Large intestine (tissue), 3 donors: ENCODE measurements at regions not wholly inside any gene's neighbourhood (a gene's known extent, or its start where the extent isn't known, plus 50 kb on each side); places are given as distances from the start of the nearest gene placed in this dataset.
"Not testable (repeated sequence)": the region's sequence is repeated elsewhere in the genome, so short reads cannot be mapped to it uniquely, and the experiment has no call there.

ENCODE experiments used
- DNase-seq, 2 donors: peaks; one replicate each; pipeline versions ENCODE4 v3.0.0 to v3.0.0-alpha.2; 2013
- H3K27ac ChIP-seq: one replicate; pipeline ENCODE4 v1.5.1; 2013; ENCODE audit warnings: low read length
- H3K27me3 ChIP-seq: 2 replicates; pipeline ENCODE4 v1.6.1; 2013; ENCODE audit warnings: low read length; ENCODE audit not compliant: control insufficient read depth, insufficient read depth
- H3K36me3 ChIP-seq: 2 replicates; pipeline ENCODE4 v1.6.1; 2013; ENCODE audit warnings: low read length; ENCODE audit not compliant: control insufficient read depth, insufficient read depth
- H3K4me1 ChIP-seq: one replicate; pipeline ENCODE4 v1.6.1; 2013; ENCODE audit warnings: low read length; ENCODE audit not compliant: control insufficient read depth, insufficient read depth
- H3K4me3 ChIP-seq: one replicate; pipeline ENCODE4 v1.5.1; 2013; ENCODE audit warnings: low read length
- H3K9me3 ChIP-seq: one replicate; pipeline ENCODE4 v1.6.1; 2013; ENCODE audit warnings: mild to moderate bottlenecking, low read depth, low read length, moderate library complexity; ENCODE audit not compliant: control insufficient read depth
- WGBS: methylation state at CpG from one replicate; pipeline ENCODE4 v1.1.5; 2013; ENCODE audit warnings: low lambda C conversion rate; ENCODE audit not compliant: insufficient coverage; 5-methylcytosine and 5-hydroxymethylcytosine counted together

GRCh38 chr13:100787899-100788298, 113.3 kb upstream of the TMTC4 start:
- no peak overlapping the region for H3K27ac ChIP-seq
- H3K36me3 ChIP-seq = no peaks in the 10 kb centered on the region
- H3K27me3 ChIP-seq = no peaks in the 10 kb centered on the region
- DNase-seq = no peak
- WGBS = no CpG with 5 or more reads among the region's 1 CpG
- H3K9me3 ChIP-seq = no peaks in the 10 kb centered on the region
- H3K4me1 ChIP-seq = no peaks in the 10 kb centered on the region
- H3K4me3 ChIP-seq = no peak overlapping the region

GRCh38 chr13:100776686-100777085, 102.1 kb upstream of the TMTC4 start:
- no CpG with 5 or more reads among the region's 2 CpGs for WGBS

GRCh38 chr13:100773923-100774663, 99.5 kb upstream of the TMTC4 start:
- Histone ChIP-seq H3K27ac (no peak overlapping the region), H3K27me3 (no peaks in the 10 kb centered on the region), H3K9me3 (no peaks in the 10 kb centered on the region), H3K36me3 (no peaks in the 10 kb centered on the region), H3K4me1 (no peaks in the 10 kb centered on the region), H3K4me3 (no peak overlapping the region)
- no CpG with 5 or more reads among the region's 13 CpGs for WGBS
- DNase-seq = no peak

More at GRCh38 chr13:100776686-100777085, 102.1 kb upstream of the TMTC4 start:
- H3K27me3 ChIP-seq, H3K36me3 ChIP-seq, H3K4me1 ChIP-seq, H3K27ac ChIP-seq, H3K4me3 ChIP-seq, H3K9me3 ChIP-seq, DNase-seq: not testable (repeated sequence)

- Histone ChIP-seq H3K36me3 (no peaks in the 10 kb centered on the region), H3K27ac (no peak overlapping the region), H3K9me3 (no peaks in the 10 kb centered on the region), H3K4me3 (no peak overlapping the region), H3K4me1 (no peaks in the 10 kb centered on the region), H3K27me3 (no peaks in the 10 kb centered on the region)
- no CpG with 5 or more reads among the region's 3 CpGs for WGBS
- DNase-seq = no peak
Measured at GRCh38 chr13:100773429-100773828, 98.8 kb upstream of the TMTC4 start.

GRCh38 chr13:100767192-100767591, 92.6 kb upstream of the TMTC4 start:
- H3K4me1 ChIP-seq = no peaks in the 10 kb centered on the region
- H3K27ac ChIP-seq = no peak overlapping the region
- no peak overlapping the region for H3K4me3 ChIP-seq
- H3K36me3 ChIP-seq = no peaks in the 10 kb centered on the region
- no peaks in the 10 kb centered on the region for H3K9me3 ChIP-seq
- no peak for DNase-seq
- no peaks in the 10 kb centered on the region for H3K27me3 ChIP-seq
- WGBS = 88% methylated on average over 1 of the region's 2 CpGs

- not testable (repeated sequence) for H3K4me3 ChIP-seq, H3K9me3 ChIP-seq, H3K27me3 ChIP-seq, H3K36me3 ChIP-seq, DNase-seq, H3K27ac ChIP-seq, H3K4me1 ChIP-seq
- no CpG with 5 or more reads among the region's 4 CpGs for WGBS
Measured at GRCh38 chr13:100766570-100766969, 92.0 kb upstream of the TMTC4 start.

- Histone ChIP-seq H3K27me3 (no peaks in the 10 kb centered on the region), H3K27ac (no peak overlapping the region), H3K36me3 (no peaks in the 10 kb centered on the region), H3K4me3 (no peak overlapping the region), H3K4me1 (no peaks in the 10 kb centered on the region), H3K9me3 (no peaks in the 10 kb centered on the region)
- DNase-seq = no peak
- WGBS = no CpG with 5 or more reads among the region's 9 CpGs
Measured at GRCh38 chr13:100764937-100765336, 90.3 kb upstream of the TMTC4 start.

- WGBS = 100% methylated on average over 1 of the region's 22 CpGs
- H3K27ac ChIP-seq, H3K4me3 ChIP-seq, H3K27me3 ChIP-seq, H3K4me1 ChIP-seq, DNase-seq, H3K9me3 ChIP-seq, H3K36me3 ChIP-seq: not testable (repeated sequence)
Measured at GRCh38 chr13:100762126-100762525, 87.5 kb upstream of the TMTC4 start.

- no CpG with 5 or more reads among the region's 1 CpG for WGBS
- Histone ChIP-seq H3K4me3 (no peak overlapping the region), H3K4me1 (no peaks in the 10 kb centered on the region), H3K36me3 (no peaks in the 10 kb centered on the region), H3K27me3 (no peaks in the 10 kb centered on the region), H3K9me3 (no peaks in the 10 kb centered on the region), H3K27ac (no peak overlapping the region)
- no peak for DNase-seq
Measured at GRCh38 chr13:100755891-100756290, 81.3 kb upstream of the TMTC4 start.

- Histone ChIP-seq H3K36me3 (no peaks in the 10 kb centered on the region), H3K4me1 (no peaks in the 10 kb centered on the region), H3K4me3 (no peak overlapping the region), H3K27ac (no peak overlapping the region), H3K9me3 (no peaks in the 10 kb centered on the region), H3K27me3 (no peaks in the 10 kb centered on the region)
- DNase-seq = no peak
- no CpG with 5 or more reads among the region's 5 CpGs for WGBS
Measured at GRCh38 chr13:100754459-100754858, 79.9 kb upstream of the TMTC4 start.

- Histone ChIP-seq H3K27ac (no peak overlapping the region), H3K4me1 (no peaks in the 10 kb centered on the region), H3K27me3 (no peaks in the 10 kb centered on the region), H3K9me3 (no peaks in the 10 kb centered on the region), H3K36me3 (no peaks in the 10 kb centered on the region), H3K4me3 (no peak overlapping the region)
- no CpG with 5 or more reads among the region's 4 CpGs for WGBS
- DNase-seq = no peak
Measured at GRCh38 chr13:100753376-100753775, 78.8 kb upstream of the TMTC4 start.
